Astrocyte (in vitro differentiated cells and primary cell): ENCODE measurements at regions not wholly inside any gene's neighbourhood (a gene's known extent, or its start where the extent isn't known, plus 50 kb on each side); places are given as distances from the start of the nearest gene placed in this dataset.

ENCODE experiments used
- CTCF ChIP-seq: IDR thresholded peaks from 2 replicates; pipeline ENCODE4 v1.5.1; 2011; ENCODE audit warnings: low read depth, mild to moderate bottlenecking, inconsistent platforms, low read length, moderate library complexity; ENCODE audit not compliant: insufficient read depth
- EZH2 ChIP-seq: IDR thresholded peaks from 2 replicates; pipeline ENCODE4 v1.6.1; 2012; ENCODE audit warnings: mild to moderate bottlenecking, low read length, inconsistent platforms; ENCODE audit not compliant: insufficient read depth

GRCh38 chr10:128664729-128665128, 538.5 kb upstream of the MKI67 start:
- TF ChIP-seq CTCF (no peak), EZH2 (no peak)
